Activated naive CD4-positive, alpha-beta T cell treated with anti-CD3 and anti-CD28 coated beads, Interleukin-2, amount 10 ng/mL, durations not matched to agents 7 days and 5 days (primary cell): ENCODE measurements at regions not wholly inside any gene's neighbourhood (a gene's known extent, or its start where the extent isn't known, plus 50 kb on each side); places are given as distances from the start of the nearest gene placed in this dataset.

ENCODE experiments used
- CTCF ChIA-PET: fragments of 350-600 bp; sonication (Branson Sonifier 250); formaldehyde crosslinking; loops from one replicate; lab custom pipeline; 2021; ENCODE audit warnings: antibody characterized with exemption; lab: Charles Lee
- DNase-seq: peaks from one replicate; pipeline ENCODE4 v3.0.0-alpha.2; 2020
- H3K27ac Mint-ChIP-seq: one replicate; pipeline ENCODE4 v1.8.0; 2021; ENCODE audit warnings: mild to moderate bottlenecking, moderate library complexity, mixed read lengths
- H3K27me3 Mint-ChIP-seq: one replicate; pipeline ENCODE4 v1.8.0; 2021; ENCODE audit warnings: mild to moderate bottlenecking, mixed read lengths
- H3K36me3 Mint-ChIP-seq: one replicate; pipeline ENCODE4 v1.8.0; 2021; ENCODE audit warnings: mixed read lengths
- H3K4me1 Mint-ChIP-seq: one replicate; pipeline ENCODE4 v1.8.0; 2021; ENCODE audit warnings: mixed read lengths
- H3K4me3 Mint-ChIP-seq: one replicate; pipeline ENCODE4 v1.8.0; 2021; ENCODE audit warnings: mild to moderate bottlenecking, moderate library complexity, mixed read lengths
- H3K9me3 Mint-ChIP-seq: one replicate; pipeline ENCODE4 v1.8.0; 2021; ENCODE audit warnings: mixed read lengths

- Mint-ChIP-seq H3K4me1 (no peaks in the 10 kb centered on the region), H3K9me3 (peaks cover 1% of the 10 kb centered on the region), H3K27ac (no peak overlapping the region), H3K27me3 (no peaks in the 10 kb centered on the region), H3K36me3 (no peaks in the 10 kb centered on the region), H3K4me3 (no peak overlapping the region)
- no peak for DNase-seq
- CTCF ChIA-PET = no interaction called here
Measured at GRCh38 chr11:127205688-127206217, 205.2 kb upstream of the KIRREL3 start.

DNA sequence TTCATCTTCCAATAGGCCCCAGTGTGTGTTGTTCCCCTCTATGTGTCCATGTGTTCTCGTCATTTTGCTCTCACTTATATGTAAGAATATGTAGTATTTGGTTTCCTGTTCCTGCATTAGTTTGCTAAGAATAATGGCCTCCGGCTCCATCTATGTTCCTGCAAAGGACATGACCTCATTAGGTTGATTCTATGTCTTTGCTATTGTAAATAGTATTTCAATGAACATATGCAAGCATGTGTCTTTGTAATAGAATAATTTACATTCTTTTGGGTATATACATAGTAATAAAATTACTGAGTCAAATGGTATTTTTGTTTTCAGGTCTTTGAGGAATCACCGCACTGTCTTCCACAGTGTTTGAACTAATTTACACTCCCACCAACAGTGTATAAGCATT is 202.9 kb upstream of the KIRREL3 start:
- Mint-ChIP-seq H3K27ac (no peak overlapping the region), H3K9me3 (peaks cover 1% of the 10 kb centered on the region)
- CTCF ChIA-PET = no interaction called here

GRCh38 chr11:127202105-127202504 is 201.5 kb upstream of the KIRREL3 start:
- Mint-ChIP-seq H3K4me3 (no peak overlapping the region), H3K27me3 (no peaks in the 10 kb centered on the region), H3K36me3 (no peaks in the 10 kb centered on the region), H3K4me1 (no peaks in the 10 kb centered on the region), H3K27ac (no peak overlapping the region), H3K9me3 (peaks cover 1% of the 10 kb centered on the region)
- no peak for DNase-seq
- CTCF ChIA-PET = no interaction called here

More for the DNA sequence above, 202.9 kb upstream of the KIRREL3 start:
- no peaks in the 10 kb centered on the region for H3K36me3 Mint-ChIP-seq
- no peaks in the 10 kb centered on the region for H3K4me1 Mint-ChIP-seq
- H3K4me3 Mint-ChIP-seq = no peak overlapping the region
- no peaks in the 10 kb centered on the region for H3K27me3 Mint-ChIP-seq
- DNase-seq = no peak

GRCh38 chr11:127199306-127199801 is 198.8 kb upstream of the KIRREL3 start:
- CTCF ChIA-PET = no interaction called here
- Mint-ChIP-seq H3K9me3 (no peaks in the 10 kb centered on the region), H3K4me3 (no peak overlapping the region)

GRCh38 chr11:127195501-127196120 is 195.0 kb upstream of the KIRREL3 start:
- no peaks in the 10 kb centered on the region for H3K9me3 Mint-ChIP-seq
- CTCF ChIA-PET = no interaction called here

More at GRCh38 chr11:127199306-127199801, 198.8 kb upstream of the KIRREL3 start:
- Mint-ChIP-seq H3K36me3 (no peaks in the 10 kb centered on the region), H3K4me1 (no peaks in the 10 kb centered on the region), H3K27me3 (no peaks in the 10 kb centered on the region), H3K27ac (no peak overlapping the region)
- DNase-seq = no peak

GRCh38 chr11:127194521-127194920 is 194.0 kb upstream of the KIRREL3 start:
- H3K27me3 Mint-ChIP-seq = no peaks in the 10 kb centered on the region
- H3K4me1 Mint-ChIP-seq = no peaks in the 10 kb centered on the region
- no peak for DNase-seq
- no peak overlapping the region for H3K27ac Mint-ChIP-seq
- CTCF ChIA-PET = no interaction called here
- H3K9me3 Mint-ChIP-seq = peaks cover 1% of the 10 kb centered on the region
- H3K4me3 Mint-ChIP-seq = no peak overlapping the region
- no peaks in the 10 kb centered on the region for H3K36me3 Mint-ChIP-seq

More at GRCh38 chr11:127195501-127196120, 195.0 kb upstream of the KIRREL3 start:
- H3K27ac Mint-ChIP-seq = no peak overlapping the region
- no peaks in the 10 kb centered on the region for H3K27me3 Mint-ChIP-seq
- no peak for DNase-seq
- no peaks in the 10 kb centered on the region for H3K4me1 Mint-ChIP-seq
- no peaks in the 10 kb centered on the region for H3K36me3 Mint-ChIP-seq
- no peak overlapping the region for H3K4me3 Mint-ChIP-seq

- Mint-ChIP-seq H3K9me3 (peaks cover 1% of the 10 kb centered on the region), H3K4me3 (no peak overlapping the region), H3K27me3 (no peaks in the 10 kb centered on the region), H3K4me1 (no peaks in the 10 kb centered on the region), H3K27ac (no peak overlapping the region), H3K36me3 (no peaks in the 10 kb centered on the region)
- CTCF ChIA-PET = no interaction called here
- DNase-seq = no peak
Measured at GRCh38 chr11:127193950-127194349, 193.4 kb upstream of the KIRREL3 start.

DNA sequence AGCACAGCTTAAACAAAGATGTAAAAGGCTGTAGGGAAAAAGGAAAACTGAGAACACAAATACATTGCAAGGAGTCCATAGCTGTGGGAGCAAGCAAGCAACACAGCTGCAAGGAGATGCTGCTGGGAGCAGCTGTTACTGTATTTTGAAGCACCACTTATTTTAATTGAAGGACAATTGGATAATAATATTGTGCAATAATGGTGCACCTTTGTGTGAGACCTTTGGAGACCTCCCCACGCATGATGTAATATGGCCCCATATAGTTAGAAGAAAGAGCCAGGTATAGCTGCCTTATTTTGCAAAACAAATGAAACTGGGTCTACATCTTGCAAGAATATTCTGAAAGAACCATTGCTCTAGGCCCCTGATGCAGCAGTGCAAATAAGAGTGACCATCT is 191.1 kb upstream of the KIRREL3 start:
- H3K36me3 Mint-ChIP-seq = no peaks in the 10 kb centered on the region
- no peaks in the 10 kb centered on the region for H3K27me3 Mint-ChIP-seq
- no peaks in the 10 kb centered on the region for H3K4me1 Mint-ChIP-seq
- H3K9me3 Mint-ChIP-seq = peaks cover 1% of the 10 kb centered on the region
- CTCF ChIA-PET = no interaction called here
- no peak overlapping the region for H3K27ac Mint-ChIP-seq
- DNase-seq = no peak
- H3K4me3 Mint-ChIP-seq = no peak overlapping the region

DNA sequence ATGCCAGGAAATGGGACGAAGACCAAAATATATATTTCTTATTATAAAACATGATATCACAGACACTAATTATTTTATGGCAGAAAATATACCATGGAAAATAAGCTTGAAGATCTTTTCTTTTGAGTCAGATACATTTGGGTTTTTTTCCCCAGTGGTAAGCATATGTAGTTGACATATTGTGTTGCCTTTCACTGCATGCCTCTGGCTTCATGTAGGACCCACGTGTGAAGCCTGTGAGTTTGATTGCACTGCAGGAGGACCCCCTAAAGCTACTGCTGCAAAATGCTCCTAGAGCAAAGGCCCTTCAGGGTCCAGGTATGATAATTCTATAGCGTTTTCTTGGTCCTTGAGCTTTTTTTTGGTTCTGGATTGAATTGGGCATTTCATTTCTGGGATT is 190.7 kb upstream of the KIRREL3 start:
- DNase-seq = no peak
- peaks cover 1% of the 10 kb centered on the region for H3K9me3 Mint-ChIP-seq
- H3K27ac Mint-ChIP-seq = no peak overlapping the region
- H3K4me3 Mint-ChIP-seq = no peak overlapping the region
- H3K36me3 Mint-ChIP-seq = no peaks in the 10 kb centered on the region
- H3K4me1 Mint-ChIP-seq = no peaks in the 10 kb centered on the region
- H3K27me3 Mint-ChIP-seq = no peaks in the 10 kb centered on the region
- CTCF ChIA-PET = no interaction called here

DNA sequence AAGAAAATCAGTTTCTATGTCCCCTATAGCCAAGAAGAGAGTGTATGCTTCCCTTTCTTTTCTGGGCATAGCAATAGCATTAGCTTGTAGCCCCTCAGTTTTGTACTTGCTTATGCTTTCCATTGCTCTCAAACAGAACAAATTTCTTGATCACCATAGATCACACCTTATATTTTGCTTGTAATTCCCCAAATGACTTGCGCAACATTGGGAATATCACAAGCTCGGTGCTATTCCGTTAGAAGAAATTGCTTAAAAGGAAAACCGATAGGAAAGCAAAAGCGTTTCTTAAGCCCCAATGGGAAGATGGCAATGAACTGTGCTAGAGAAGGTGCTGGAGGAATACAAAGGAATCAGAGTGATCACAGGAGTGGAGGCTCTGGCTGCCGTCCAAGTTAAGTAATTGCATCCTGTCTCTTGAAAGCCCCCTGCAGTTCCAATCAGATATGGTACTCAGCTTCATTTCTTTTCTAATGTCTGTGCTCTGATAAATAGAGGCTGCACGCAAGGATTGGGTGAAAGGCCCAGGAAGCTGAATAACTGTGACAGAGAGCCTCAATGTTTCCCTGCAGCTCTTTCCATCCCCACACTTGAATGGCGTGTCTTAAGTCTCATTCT is 182.1 kb upstream of the KIRREL3 start:
- Mint-ChIP-seq H3K36me3 (no peaks in the 10 kb centered on the region), H3K27me3 (no peaks in the 10 kb centered on the region), H3K4me3 (no peak overlapping the region), H3K9me3 (no peaks in the 10 kb centered on the region), H3K27ac (no peak overlapping the region), H3K4me1 (no peaks in the 10 kb centered on the region)
- DNase-seq = no peak
- CTCF ChIA-PET = interaction anchor here (0.8 kb wide), 1 partner anchor 163 kb away, joined by 3 read pairs; no protein-coding TSS in a partner anchor

DNA sequence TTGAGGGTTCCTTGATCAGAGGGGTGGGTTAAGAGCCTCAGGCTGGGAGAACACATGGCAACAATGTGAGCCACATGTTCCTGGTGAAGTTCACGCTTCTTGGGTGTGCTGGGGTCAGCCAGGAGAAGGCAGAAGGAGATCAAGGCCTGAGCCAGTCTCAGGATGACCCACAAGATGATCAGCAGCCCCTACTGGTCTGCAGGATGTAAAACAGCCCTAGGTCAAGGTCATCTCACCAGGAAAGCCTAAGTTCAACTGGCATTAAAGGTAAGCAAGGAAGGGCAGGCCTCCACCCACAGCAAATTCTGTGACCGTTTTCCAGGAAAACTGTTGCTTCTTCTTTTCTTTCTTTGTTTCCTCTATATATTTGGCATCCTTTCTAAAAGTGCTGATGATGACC is 156.7 kb upstream of the KIRREL3 start:
- no peaks in the 10 kb centered on the region for H3K9me3 Mint-ChIP-seq
- H3K4me1 Mint-ChIP-seq = no peaks in the 10 kb centered on the region
- CTCF ChIA-PET = no interaction called here
- no peak overlapping the region for H3K4me3 Mint-ChIP-seq
- H3K36me3 Mint-ChIP-seq = no peaks in the 10 kb centered on the region
- H3K27ac Mint-ChIP-seq = no peak overlapping the region
- no peaks in the 10 kb centered on the region for H3K27me3 Mint-ChIP-seq
- DNase-seq = no peak

GRCh38 chr11:127149410-127149809 is 148.8 kb upstream of the KIRREL3 start:
- CTCF ChIA-PET = no interaction called here
- DNase-seq = no peak
- H3K27me3 Mint-ChIP-seq = no peaks in the 10 kb centered on the region
- no peak overlapping the region for H3K4me3 Mint-ChIP-seq
- no peaks in the 10 kb centered on the region for H3K36me3 Mint-ChIP-seq
- H3K9me3 Mint-ChIP-seq = no peaks in the 10 kb centered on the region
- no peak overlapping the region for H3K27ac Mint-ChIP-seq
- H3K4me1 Mint-ChIP-seq = no peaks in the 10 kb centered on the region

GRCh38 chr11:127143251-127143650 is 142.7 kb upstream of the KIRREL3 start:
- CTCF ChIA-PET = no interaction called here
- no peak for DNase-seq
- Mint-ChIP-seq H3K4me3 (no peak overlapping the region), H3K4me1 (no peaks in the 10 kb centered on the region), H3K36me3 (no peaks in the 10 kb centered on the region), H3K27me3 (no peaks in the 10 kb centered on the region), H3K9me3 (no peaks in the 10 kb centered on the region), H3K27ac (no peak overlapping the region)

DNA sequence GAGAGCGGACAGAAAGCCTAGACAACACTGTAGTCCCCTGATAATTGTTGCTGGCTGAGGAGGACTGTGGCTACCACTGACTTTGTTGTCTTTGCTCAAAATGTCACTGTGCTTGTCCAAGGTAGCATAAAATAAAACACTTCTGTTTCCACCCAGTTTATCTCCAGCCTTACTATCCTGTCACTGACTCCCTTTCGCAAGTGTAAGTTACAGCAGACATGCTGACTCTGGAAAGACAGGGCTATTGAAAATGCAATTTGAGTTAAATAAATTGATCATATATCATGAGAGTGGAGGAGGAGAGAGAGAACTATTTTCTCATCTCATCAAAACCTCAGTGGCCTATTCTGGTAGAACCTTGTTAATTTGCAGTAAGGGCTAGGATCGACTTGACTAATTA is 138.0 kb upstream of the KIRREL3 start:
- H3K9me3 Mint-ChIP-seq = no peaks in the 10 kb centered on the region
- H3K4me1 Mint-ChIP-seq = no peaks in the 10 kb centered on the region
- DNase-seq = no peak
- H3K36me3 Mint-ChIP-seq = no peaks in the 10 kb centered on the region
- no peaks in the 10 kb centered on the region for H3K27me3 Mint-ChIP-seq
- H3K27ac Mint-ChIP-seq = no peak overlapping the region
- CTCF ChIA-PET = no interaction called here
- no peak overlapping the region for H3K4me3 Mint-ChIP-seq

- H3K36me3 Mint-ChIP-seq = no peaks in the 10 kb centered on the region
- no peaks in the 10 kb centered on the region for H3K9me3 Mint-ChIP-seq
Measured at GRCh38 chr11:127137771-127138280, 137.3 kb upstream of the KIRREL3 start.

More at GRCh38 chr11:127137771-127138280, 137.3 kb upstream of the KIRREL3 start:
- DNase-seq = no peak
- Mint-ChIP-seq H3K27ac (no peak overlapping the region), H3K27me3 (no peaks in the 10 kb centered on the region), H3K4me3 (no peak overlapping the region), H3K4me1 (no peaks in the 10 kb centered on the region)
- CTCF ChIA-PET = no interaction called here
